Right lobe of liver (tissue), 6 donors: ENCODE measurements at regions not wholly inside any gene's neighbourhood (a gene's known extent, or its start where the extent isn't known, plus 50 kb on each side); places are given as distances from the start of the nearest gene placed in this dataset.

Experiments used
- ATAC-seq, 4 donors: fragments of 200-7000 bp; cut with Tn5 transposase; one replicate each; pipeline ENCODE4 v1.9.1; 2020; ENCODE audit warnings: mild to moderate bottlenecking in 4 of 4, moderate library complexity in 4 of 4
- DNase-seq, 3 donors: peaks; one replicate each; pipeline ENCODE4 v3.0.0-alpha.2; 2020
- H3K27ac ChIP-seq, 3 donors: fragments of 200-600 bp; one replicate each; pipeline ENCODE4 v1.8.0; 2022
- H3K27me3 ChIP-seq, 2 donors: fragments of 200-600 bp; one replicate each; pipeline ENCODE4 v1.8.0; 2022
- H3K36me3 ChIP-seq, 4 donors: fragments of 200-600 bp; sonication (generic) in 1 of 4; one replicate each; pipeline versions ENCODE4 v1.5.1 to v1.8.0; 2017 to 2022; ENCODE audit warnings: control low read depth in 1 of 4
- H3K4me1 ChIP-seq, 4 donors: fragments of 200-600 bp; sonication (generic) in 1 of 4; one replicate each; pipeline versions ENCODE4 v1.5.1 to v1.8.0; 2017 to 2022; ENCODE audit warnings: control low read depth in 1 of 4
- H3K4me3 ChIP-seq, 3 donors: fragments of 200-600 bp; one replicate each; pipeline ENCODE4 v1.8.0; 2022
- H3K9me3 ChIP-seq, 4 donors: fragments of 200-600 bp; sonication (generic) in 1 of 4; one replicate each; pipeline versions ENCODE4 v1.5.1 to v1.8.0; 2017 to 2022; ENCODE audit warnings: control low read depth in 1 of 4
- CTCF ChIP-seq, 4 donors: fragments of 200-600 bp in 3 of 4; fragments of 450-650 bp in 1 of 4; IDR thresholded peaks; one replicate each; pipeline versions ENCODE4 v1.5.1 to v1.8.0; 2016 to 2022; ENCODE audit warnings: antibody characterized with exemption in 4 of 4, mild to moderate bottlenecking in 2 of 4
- POLR2A ChIP-seq: fragments of 450-650 bp; IDR thresholded peaks from one replicate; pipeline ENCODE4 v1.6.1; 2017; ENCODE audit warnings: antibody characterized with exemption, mild to moderate bottlenecking
- WGBS: methylation state at CpG from one replicate; pipeline ENCODE4 v1.1.6; 2018; ENCODE audit warnings: low coverage, low lambda C conversion rate; ENCODE audit not compliant: insufficient coverage; ENCODE audit errors: missing lambda C conversion rate; 5-methylcytosine and 5-hydroxymethylcytosine counted together
- intact Hi-C, 2 donors: fragments of 100-400 bp; cut with DNase I; formaldehyde crosslinking; loops; one replicate each; pipeline versions ENCODE4 v1.11.2 to v1.14.1; 2022
- donor health status: DM: no; HTN: yes; CAD: no.
- donor health status: DM: no; HTN: no; CAD: no.
- donor health status: DM: no; HTN: no; CAD: no.
- donor health status: DM: no; HTN: yes; CAD: no.
- donor health status: DM: no; HTN: yes; CAD: no.

DNA sequence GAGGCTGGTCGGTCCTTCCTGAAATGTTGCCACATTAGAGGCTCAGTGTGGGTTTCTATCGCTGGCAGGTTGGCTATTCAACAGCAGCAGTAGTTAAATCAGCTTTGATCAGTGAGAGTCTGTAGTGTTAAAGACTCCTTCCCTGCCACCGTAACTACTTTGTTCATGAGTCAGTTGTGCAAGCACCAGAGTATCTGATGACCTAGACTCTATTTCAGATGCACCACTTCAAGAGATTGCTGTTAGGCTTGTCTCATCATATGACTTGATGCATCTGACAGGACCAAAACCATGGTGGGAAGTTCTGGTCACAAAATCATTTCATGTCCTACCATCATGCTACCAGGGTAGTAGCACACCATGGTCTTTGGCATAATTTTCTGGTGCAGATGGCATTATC, 482.7 kb upstream of the MPDZ start:
- Histone ChIP-seq H3K9me3 (no peaks in the 10 kb centered on the region), H3K4me1 (no peaks in the 10 kb centered on the region), H3K27me3 (no peaks in the 10 kb centered on the region), H3K27ac (no peak overlapping the region), H3K36me3 (no peaks in the 10 kb centered on the region), H3K4me3 (no peak overlapping the region)
- TF ChIP-seq POLR2A (no peak), CTCF (IDR thresholded peaks at IDR 0.05) (no peak)
- WGBS: no CpG with 5 or more reads among the region's 3 CpGs
- intact Hi-C loops: no loop called here
- DNase-seq: no peak
- ATAC-seq: no peak

DNA sequence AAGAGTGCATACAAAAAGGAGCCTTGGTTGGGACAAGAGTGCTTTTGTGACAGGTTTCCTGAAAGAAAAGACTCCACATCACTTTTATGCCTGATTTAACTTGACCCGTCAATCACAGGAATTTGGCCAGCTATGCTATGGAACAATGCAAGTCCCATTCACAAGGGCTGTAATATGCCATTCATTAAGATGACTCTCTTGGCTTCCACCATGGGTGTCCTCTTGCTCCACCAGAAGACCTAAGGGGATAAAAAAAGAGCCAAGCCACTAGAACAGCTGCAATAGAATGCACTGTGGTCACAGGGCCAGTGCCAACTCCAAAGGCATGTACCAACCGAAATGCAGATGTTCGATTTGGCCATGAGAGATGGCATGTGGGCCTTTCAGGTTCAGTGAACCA, 480.1 kb upstream of the MPDZ start:
- TF ChIP-seq POLR2A (no peak), CTCF (IDR thresholded peaks at IDR 0.05) (no peak)
- no peaks in the 10 kb centered on the region for H3K9me3 ChIP-seq
- H3K27ac ChIP-seq: no peak overlapping the region
- no peaks in the 10 kb centered on the region for H3K4me1 ChIP-seq
- H3K36me3 ChIP-seq: no peaks in the 10 kb centered on the region
- H3K27me3 ChIP-seq: no peaks in the 10 kb centered on the region
- DNase-seq: no peak
- intact Hi-C loops: no loop called here
- 78% methylated on average over 1 of the region's 3 CpGs for WGBS
- ATAC-seq: no peak
- no peak overlapping the region for H3K4me3 ChIP-seq

DNA sequence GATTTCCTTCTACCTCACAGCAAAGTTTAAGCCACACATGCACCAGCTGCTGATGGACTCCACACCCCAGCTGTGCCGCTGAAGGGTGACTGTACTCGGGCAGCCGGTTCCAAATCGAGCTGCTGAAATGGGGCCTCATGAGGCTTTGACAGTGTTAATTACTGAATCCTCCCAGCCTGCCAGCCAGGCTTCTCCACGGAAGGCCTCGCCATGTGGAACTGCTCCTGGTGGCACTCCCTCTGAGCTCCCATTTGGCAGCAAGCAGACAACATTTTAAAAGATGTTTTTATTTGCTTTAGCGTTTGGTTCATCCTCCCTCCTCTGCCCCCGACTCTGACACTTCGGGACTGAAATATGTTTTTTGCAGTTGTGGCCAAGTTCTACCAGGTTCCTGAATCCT, 479.4 kb upstream of the MPDZ start:
- TF ChIP-seq POLR2A: no peak
- no peak overlapping the region for H3K4me3 ChIP-seq

DNA sequence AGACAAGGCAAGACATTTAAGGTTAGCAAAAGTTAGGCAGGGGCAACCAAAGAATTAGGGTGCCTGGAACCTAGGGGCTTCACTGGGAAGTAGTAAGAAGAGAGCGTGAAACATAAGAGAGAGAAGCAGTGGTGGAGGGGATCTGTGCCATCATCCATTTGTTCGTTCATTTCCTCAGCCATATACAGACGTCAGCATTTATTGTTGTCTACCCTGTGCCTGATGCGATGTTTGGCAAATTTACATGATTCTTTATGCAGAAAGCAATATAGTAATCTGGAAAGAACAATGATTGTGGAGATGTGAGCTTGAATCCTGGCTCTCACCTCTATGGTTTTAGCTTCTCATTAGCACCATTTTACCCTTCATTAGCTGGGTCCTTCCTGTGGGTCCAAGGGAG, 477.5 kb upstream of the MPDZ start:
- TF ChIP-seq POLR2A: no peak
- TF ChIP-seq CTCF (IDR thresholded peaks at IDR 0.05): no peak
- 71% methylated on average over 4 of the region's 4 CpGs for WGBS
- ATAC-seq: no peak
- intact Hi-C loops: no loop called here
- H3K27ac ChIP-seq: no peak overlapping the region
- H3K9me3 ChIP-seq: no peaks in the 10 kb centered on the region
- H3K27me3 ChIP-seq: no peaks in the 10 kb centered on the region
- DNase-seq: no peak
- H3K36me3 ChIP-seq: no peaks in the 10 kb centered on the region
- H3K4me1 ChIP-seq: no peaks in the 10 kb centered on the region
- H3K4me3 ChIP-seq: no peak overlapping the region

More for the DNA sequence above, 479.4 kb upstream of the MPDZ start:
- intact Hi-C loops: no loop called here
- ATAC-seq: no peak
- H3K4me1 ChIP-seq: no peaks in the 10 kb centered on the region
- DNase-seq: no peak
- H3K9me3 ChIP-seq: no peaks in the 10 kb centered on the region
- 68% methylated on average over 9 of the region's 9 CpGs for WGBS
- H3K27ac ChIP-seq: no peak overlapping the region
- H3K36me3 ChIP-seq: no peaks in the 10 kb centered on the region
- no peaks in the 10 kb centered on the region for H3K27me3 ChIP-seq

GRCh38 chr9:13755551-13755950, 476.1 kb upstream of the MPDZ start:
- H3K4me3 ChIP-seq: no peak overlapping the region
- TF ChIP-seq CTCF (IDR thresholded peaks at IDR 0.05): no peak
- H3K27me3 ChIP-seq: no peaks in the 10 kb centered on the region
- intact Hi-C loops: no loop called here
- H3K27ac ChIP-seq: no peak overlapping the region
- H3K36me3 ChIP-seq: no peaks in the 10 kb centered on the region
- no CpG with 5 or more reads among the region's 1 CpG for WGBS
- ATAC-seq: no peak
- no peaks in the 10 kb centered on the region for H3K9me3 ChIP-seq
- no peak for DNase-seq
- H3K4me1 ChIP-seq: no peaks in the 10 kb centered on the region
